GM19397 (cell line): ENCODE measurements at regions not wholly inside any gene's neighbourhood (a gene's known extent, or its start where the extent isn't known, plus 50 kb on each side); places are given as distances from the start of the nearest gene placed in this dataset.

Source experiments
- ATAC-seq: cut with Tn5 transposase; IDR thresholded peaks from one replicate; pipeline ENCODE4 v1.9.1; 2021; ENCODE audit warnings: mild to moderate bottlenecking, moderate library complexity; ENCODE audit not compliant: unreplicated experiment

GRCh38 chr18:37617623-37618022 is 52.0 kb upstream of the CELF4 start:
- ATAC-seq, result no peak
